ENCODE measurements at regions not wholly inside any gene's neighbourhood (a gene's known extent, or its start where the extent isn't known, plus 50 kb on each side); places are given as distances from the start of the nearest gene placed in this dataset.

DNA sequence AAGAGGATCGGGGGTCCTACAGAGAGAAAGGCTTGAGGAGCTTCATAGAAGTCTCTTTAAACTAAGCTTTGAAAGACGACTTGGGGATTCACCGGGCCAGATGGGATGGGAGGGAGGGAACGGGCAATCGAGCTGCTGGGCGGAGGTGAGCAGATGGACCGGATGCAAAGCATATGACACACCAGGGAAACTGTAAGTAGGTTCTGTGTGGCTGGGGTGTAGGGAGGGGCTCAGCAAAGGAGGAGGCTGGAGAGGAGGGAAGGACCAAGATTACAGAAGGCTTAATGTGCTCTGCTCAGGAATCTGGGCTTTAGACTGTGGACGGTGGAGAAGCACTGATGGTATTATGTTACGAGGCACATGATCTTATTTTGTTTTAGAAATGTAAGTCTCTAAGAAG lies 131.5 kb downstream of the MAIP1 start:
- TF ChIP-seq, protein P1, sequence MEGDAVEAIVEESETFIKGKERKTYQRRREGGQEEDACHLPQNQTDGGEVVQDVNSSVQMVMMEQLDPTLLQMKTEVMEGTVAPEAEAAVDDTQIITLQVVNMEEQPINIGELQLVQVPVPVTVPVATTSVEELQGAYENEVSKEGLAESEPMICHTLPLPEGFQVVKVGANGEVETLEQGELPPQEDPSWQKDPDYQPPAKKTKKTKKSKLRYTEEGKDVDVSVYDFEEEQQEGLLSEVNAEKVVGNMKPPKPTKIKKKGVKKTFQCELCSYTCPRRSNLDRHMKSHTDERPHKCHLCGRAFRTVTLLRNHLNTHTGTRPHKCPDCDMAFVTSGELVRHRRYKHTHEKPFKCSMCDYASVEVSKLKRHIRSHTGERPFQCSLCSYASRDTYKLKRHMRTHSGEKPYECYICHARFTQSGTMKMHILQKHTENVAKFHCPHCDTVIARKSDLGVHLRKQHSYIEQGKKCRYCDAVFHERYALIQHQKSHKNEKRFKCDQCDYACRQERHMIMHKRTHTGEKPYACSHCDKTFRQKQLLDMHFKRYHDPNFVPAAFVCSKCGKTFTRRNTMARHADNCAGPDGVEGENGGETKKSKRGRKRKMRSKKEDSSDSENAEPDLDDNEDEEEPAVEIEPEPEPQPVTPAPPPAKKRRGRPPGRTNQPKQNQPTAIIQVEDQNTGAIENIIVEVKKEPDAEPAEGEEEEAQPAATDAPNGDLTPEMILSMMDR (conservative IDR thresholded peaks at IDR 0.05; ENCODE audit: low read depth, low read length) = no peak
- no peak overlapping the region for H3K4me3 ChIP-seq (ENCODE audit: low read depth, low read length)
- no peak for DNase-seq (ENCODE audit: low read depth)

DNA sequence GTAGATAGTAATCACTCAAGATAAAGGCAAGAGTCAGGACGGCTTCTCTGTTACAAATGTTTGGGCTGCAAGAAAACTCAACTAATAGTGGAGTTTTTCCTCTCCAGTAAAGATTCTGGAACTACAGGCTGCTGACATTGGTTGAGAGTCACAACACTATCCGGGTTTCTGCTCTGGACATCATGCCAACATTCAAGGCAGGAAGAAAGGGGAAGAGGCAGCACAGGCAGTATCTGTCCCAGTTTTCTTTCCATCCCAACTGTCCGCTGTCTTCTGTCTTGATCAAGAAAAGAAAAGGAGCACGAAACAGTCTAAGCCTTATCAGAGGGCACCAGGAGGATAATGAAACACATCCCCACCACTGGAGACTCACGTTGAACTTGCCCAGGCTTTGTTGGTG lies 132.1 kb downstream of the MAIP1 start:
- TF ChIP-seq, protein P1 (conservative IDR thresholded peaks at IDR 0.05; ENCODE audit: low read depth, low read length) = no peak
- no peak overlapping the region for H3K4me3 ChIP-seq (ENCODE audit: low read depth, low read length)
- DNase-seq (ENCODE audit: low read depth) = no peak

DNA sequence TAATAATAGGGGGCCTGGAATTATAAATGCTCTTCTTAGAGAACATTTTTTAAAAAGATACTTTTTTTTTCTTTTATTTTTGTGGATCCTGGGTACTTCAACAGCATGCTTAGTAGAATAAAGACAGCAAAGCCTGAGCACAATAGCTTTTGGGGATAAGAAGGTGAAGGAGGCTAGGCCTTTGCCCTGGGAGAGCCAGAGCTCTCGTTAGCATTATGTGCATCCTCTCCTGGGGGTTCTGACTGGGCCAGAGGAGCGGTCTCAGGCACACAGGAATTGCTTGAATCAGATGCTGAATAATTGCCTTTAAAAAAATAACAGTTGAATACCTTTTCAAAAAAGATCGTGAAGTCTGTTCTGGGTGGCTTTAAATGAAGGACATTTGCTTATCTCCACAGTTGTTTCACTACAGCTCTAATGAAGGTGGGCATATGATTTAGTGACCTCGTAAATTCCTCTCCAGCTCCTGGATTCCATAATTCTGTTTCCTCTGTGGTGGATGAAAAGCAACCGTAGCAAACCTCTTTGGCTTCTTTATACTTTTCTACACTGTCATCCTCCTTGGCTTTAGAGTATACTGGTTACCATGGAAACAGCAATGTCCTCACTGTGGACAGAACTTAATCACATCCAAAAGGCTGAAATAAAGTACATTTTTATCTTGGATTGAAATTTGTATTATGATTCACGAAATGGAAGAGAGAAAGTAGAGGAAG lies 133.8 kb downstream of the MAIP1 start:
- TF ChIP-seq, protein P1 (conservative IDR thresholded peaks at IDR 0.05; ENCODE audit: low read depth, low read length) = no peak
- H3K4me3 ChIP-seq (ENCODE audit: low read depth, low read length) = no peak overlapping the region
- DNase-seq (ENCODE audit: low read depth) = peak; percentile 16

DNA sequence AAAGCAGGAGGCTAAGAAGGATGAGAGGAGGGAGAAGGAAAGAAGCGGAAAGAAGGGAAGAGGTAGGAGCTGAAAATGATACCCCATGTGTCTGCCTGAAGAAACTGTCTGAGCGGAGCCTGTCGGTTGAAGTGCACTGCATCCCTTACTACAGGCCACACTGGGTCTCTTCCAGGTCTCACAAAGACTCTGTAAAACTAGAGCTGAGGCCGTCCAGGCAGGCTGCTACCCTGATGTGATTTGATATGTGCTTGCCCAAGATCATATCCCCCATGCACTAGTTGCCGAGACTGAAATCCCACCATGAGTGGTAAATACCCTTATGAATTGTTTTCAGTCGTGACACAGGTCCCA lies 134.4 kb downstream of the MAIP1 start:
- DNase-seq (ENCODE audit: low read depth) = no peak
- no peak overlapping the region for H3K4me3 ChIP-seq (ENCODE audit: low read depth, low read length)
- TF ChIP-seq, protein P1 (conservative IDR thresholded peaks at IDR 0.05; ENCODE audit: low read depth, low read length) = no peak

DNA sequence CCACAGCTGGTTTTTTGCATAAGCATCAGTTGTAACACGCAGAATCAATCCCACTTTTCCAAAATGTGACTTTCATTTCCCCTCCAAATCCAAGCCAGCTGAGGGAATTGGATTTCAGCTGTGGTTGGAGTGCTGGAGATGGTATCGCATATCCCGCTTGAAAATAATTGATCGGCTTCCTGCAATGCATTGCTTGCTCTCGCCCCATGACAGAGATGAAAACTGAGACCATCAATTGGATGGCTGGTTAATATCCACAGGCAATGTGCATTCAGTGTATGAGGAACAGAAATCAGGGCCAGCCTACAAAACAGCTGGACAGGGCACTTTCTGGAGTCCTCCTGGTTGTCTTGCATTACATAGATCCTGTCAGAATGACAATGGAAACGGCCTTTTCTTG lies 135.3 kb downstream of the MAIP1 start:
- TF ChIP-seq, protein P1 (conservative IDR thresholded peaks at IDR 0.05; ENCODE audit: low read depth, low read length) = no peak
- no peak for DNase-seq (ENCODE audit: low read depth)
- H3K4me3 ChIP-seq (ENCODE audit: low read depth, low read length) = no peak overlapping the region

- H3K4me3 ChIP-seq (ENCODE audit: low read depth, low read length) = no peak overlapping the region
- no peak for DNase-seq (ENCODE audit: low read depth)
- TF ChIP-seq, protein P1 (conservative IDR thresholded peaks at IDR 0.05; ENCODE audit: low read depth, low read length) = no peak
Observed at GRCh38 chr2:200091126-200091525, 135.7 kb downstream of the MAIP1 start.

DNA sequence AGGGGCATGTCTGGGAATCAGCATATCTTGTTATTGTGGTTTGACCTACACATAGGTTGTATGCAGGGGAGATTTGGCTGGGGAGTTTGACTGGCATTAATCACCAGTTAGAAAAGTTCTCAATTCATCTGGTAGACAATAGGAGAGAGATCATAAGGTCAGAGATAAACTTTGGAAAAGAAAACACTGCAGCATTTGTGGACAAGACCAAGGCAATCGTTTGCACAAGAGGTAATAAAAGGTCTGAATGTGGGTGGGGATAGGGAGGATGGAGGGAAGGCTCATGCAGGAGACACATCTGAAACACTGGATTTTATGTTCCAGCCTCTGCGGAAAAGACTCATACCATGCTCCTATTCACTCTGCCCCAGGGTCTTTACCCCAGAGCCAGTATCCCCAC lies 136.9 kb downstream of the MAIP1 start:
- TF ChIP-seq, protein P1 (conservative IDR thresholded peaks at IDR 0.05; ENCODE audit: low read depth, low read length) = no peak
- DNase-seq (ENCODE audit: low read depth) = no peak
- H3K4me3 ChIP-seq (ENCODE audit: low read depth, low read length) = no peak overlapping the region

Measured in choroid plexus epithelial cell (primary cell).